T-helper 2 cell treated with Interferon-gamma antibody and Interleukin-4, amounts not matched to agents 100 ng/mL and 5 ng/mL, for 36 hours (primary cell): ENCODE measurements at regions not wholly inside any gene's neighbourhood (a gene's known extent, or its start where the extent isn't known, plus 50 kb on each side); places are given as distances from the start of the nearest gene placed in this dataset.

Source experiments
- intact Hi-C: fragments of 100-400 bp; cut with micrococcal nuclease; formaldehyde crosslinking; loops from one replicate; pipeline ENCODE4 v1.15.1; 2023

GRCh38 chr9:106405871-106406435 is 457.0 kb upstream of the ZNF462 start:
- intact Hi-C loops, result no loop called here

- intact Hi-C loops, result no loop called here
Observed at GRCh38 chr9:106414042-106414441, 448.9 kb upstream of the ZNF462 start.

GRCh38 chr9:106417685-106418084 is 445.3 kb upstream of the ZNF462 start:
- intact Hi-C loops, result no loop called here

- intact Hi-C loops, result no loop called here
Observed at GRCh38 chr9:106419829-106420228, 443.1 kb upstream of the ZNF462 start.

GRCh38 chr9:106420511-106420944 is 442.4 kb upstream of the ZNF462 start:
- intact Hi-C loops, result no loop called here

GRCh38 chr9:106421772-106422171 is 441.2 kb upstream of the ZNF462 start:
- intact Hi-C loops, result no loop called here

- intact Hi-C loops, result no loop called here
Observed at GRCh38 chr9:106423575-106423974, 439.4 kb upstream of the ZNF462 start.

- intact Hi-C loops, result no loop called here
Observed at GRCh38 chr9:106432631-106433030, 430.3 kb upstream of the ZNF462 start.

GRCh38 chr9:106438928-106439327 is 424.0 kb upstream of the ZNF462 start:
- intact Hi-C loops, result no loop called here

- intact Hi-C loops, result no loop called here
Observed at GRCh38 chr9:106441283-106441682, 421.7 kb upstream of the ZNF462 start.

- intact Hi-C loops, result no loop called here
Observed at GRCh38 chr9:106443520-106443919, 419.4 kb upstream of the ZNF462 start.

GRCh38 chr9:106445107-106445506 is 417.9 kb upstream of the ZNF462 start:
- intact Hi-C loops, result no loop called here

- intact Hi-C loops, result no loop called here
Observed at GRCh38 chr9:106449336-106449927, 413.5 kb upstream of the ZNF462 start.

- intact Hi-C loops, result no loop called here
Observed at GRCh38 chr9:106450549-106450948, 412.4 kb upstream of the ZNF462 start.

- intact Hi-C loops, result no loop called here
Observed at GRCh38 chr9:106451223-106451622, 411.7 kb upstream of the ZNF462 start.

GRCh38 chr9:106456581-106456980 is 406.4 kb upstream of the ZNF462 start:
- intact Hi-C loops, result no loop called here

- intact Hi-C loops, result no loop called here
Observed at GRCh38 chr9:106467113-106467864, 395.7 kb upstream of the ZNF462 start.

GRCh38 chr9:106467865-106468164 is 395.2 kb upstream of the ZNF462 start:
- intact Hi-C loops, result no loop called here

- intact Hi-C loops, result no loop called here
Observed at GRCh38 chr9:106468431-106468830, 394.5 kb upstream of the ZNF462 start.

GRCh38 chr9:106478312-106478711 is 384.7 kb upstream of the ZNF462 start:
- intact Hi-C loops, result no loop called here

GRCh38 chr9:106478727-106479126 is 384.2 kb upstream of the ZNF462 start:
- intact Hi-C loops, result no loop called here

GRCh38 chr9:106479679-106480078 is 383.3 kb upstream of the ZNF462 start:
- intact Hi-C loops, result no loop called here

GRCh38 chr9:106481013-106481609 is 381.9 kb upstream of the ZNF462 start:
- intact Hi-C loops, result no loop called here
